ENCODE measurements at regions not wholly inside any gene's neighbourhood (a gene's known extent, or its start where the extent isn't known, plus 50 kb on each side); places are given as distances from the start of the nearest gene placed in this dataset.
A peak's percentile ranks its signal among the peaks of the same experiment; 100 is the strongest.
"Not testable (repeated sequence)": the region's sequence is repeated elsewhere in the genome, so short reads cannot be mapped to it uniquely, and the experiment has no call there.

GRCh38 chr6:113684382-113684901 is 172.7 kb upstream of the MARCKS start:
- no peak for TF ChIP-seq CTCF (IDR thresholded peaks at IDR 0.05; ENCODE audit: low read length, missing control alignments)
- DNase-seq (ENCODE audit: low read depth): no peak

GRCh38 chr6:113686049-113686448 is 171.1 kb upstream of the MARCKS start:
- DNase-seq (ENCODE audit: low read depth): no peak
- no peak overlapping the region for H3K4me3 ChIP-seq (replicated peaks; ENCODE audit: low read depth, low read length)
- TF ChIP-seq CTCF (IDR thresholded peaks at IDR 0.05; ENCODE audit: low read length, missing control alignments): no peak

More at GRCh38 chr6:113684382-113684901, 172.7 kb upstream of the MARCKS start:
- H3K4me3 ChIP-seq (replicated peaks; ENCODE audit: low read depth, low read length): no peak overlapping the region

- DNase-seq (ENCODE audit: low read depth); H3K4me3 ChIP-seq (replicated peaks; ENCODE audit: low read depth, low read length): not testable (repeated sequence)
Observed at GRCh38 chr6:113689620-113690019, 167.5 kb upstream of the MARCKS start.

GRCh38 chr6:113690281-113691259 is 166.6 kb upstream of the MARCKS start:
- no peak for TF ChIP-seq CTCF (IDR thresholded peaks at IDR 0.05; ENCODE audit: low read length, missing control alignments)
- DNase-seq (ENCODE audit: low read depth): peak; percentile 90
- no peak overlapping the region for H3K4me3 ChIP-seq (replicated peaks; ENCODE audit: low read depth, low read length)

GRCh38 chr6:113691260-113691656 is 165.9 kb upstream of the MARCKS start:
- DNase-seq (ENCODE audit: low read depth): no peak
- H3K4me3 ChIP-seq (replicated peaks; ENCODE audit: low read depth, low read length): no peak overlapping the region
- no peak for TF ChIP-seq CTCF (IDR thresholded peaks at IDR 0.05; ENCODE audit: low read length, missing control alignments)

- DNase-seq (ENCODE audit: low read depth): no peak
- no peak for TF ChIP-seq CTCF (IDR thresholded peaks at IDR 0.05; ENCODE audit: low read length, missing control alignments)
Observed at GRCh38 chr6:113693851-113694250, 163.3 kb upstream of the MARCKS start.

GRCh38 chr6:113694278-113695077 is 162.7 kb upstream of the MARCKS start:
- DNase-seq (ENCODE audit: low read depth): no peak

More at GRCh38 chr6:113693851-113694250, 163.3 kb upstream of the MARCKS start:
- H3K4me3 ChIP-seq (replicated peaks; ENCODE audit: low read depth, low read length): no peak overlapping the region

More at GRCh38 chr6:113694278-113695077, 162.7 kb upstream of the MARCKS start:
- H3K4me3 ChIP-seq (replicated peaks; ENCODE audit: low read depth, low read length): no peak overlapping the region
- TF ChIP-seq CTCF (IDR thresholded peaks at IDR 0.05; ENCODE audit: low read length, missing control alignments): no peak
